ENCODE measurements at regions not wholly inside any gene's neighbourhood (a gene's known extent, or its start where the extent isn't known, plus 50 kb on each side); places are given as distances from the start of the nearest gene placed in this dataset.

GRCh38 chr1:95701450-95702173 lies 467.6 kb downstream of the RWDD3 start:
- TF ChIP-seq POLR2A (IDR thresholded peaks at IDR 0.05) = no peak
- TF ChIP-seq CTCF (IDR thresholded peaks at IDR 0.05) = no peak
- no peak for TF ChIP-seq POLR2AphosphoS5 (IDR thresholded peaks at IDR 0.05)
- no peak for TF ChIP-seq EP300 (IDR thresholded peaks at IDR 0.05)

Data from upper lobe of left lung (tissue), 4 donors.